B cell (primary cell): ENCODE measurements at regions not wholly inside any gene's neighbourhood (a gene's known extent, or its start where the extent isn't known, plus 50 kb on each side); places are given as distances from the start of the nearest gene placed in this dataset.

Experiments
- ATAC-seq: fragments of 200-7000 bp; cut with Tn5 transposase; one replicate; pipeline ENCODE4 v1.10.0; 2021; ENCODE audit warnings: low read depth, mild to moderate bottlenecking, moderate number of reproducible peaks, moderate library complexity
- CTCF ChIA-PET: fragments of 350-600 bp; sonication (Branson Sonifier 250); formaldehyde crosslinking; loops from one replicate; lab custom pipeline; 2021; ENCODE audit warnings: antibody characterized with exemption, inconsistent platforms; lab: Charles Lee
- POLR2A ChIA-PET: fragments of 350-600 bp; sonication (Branson Sonifier 250); formaldehyde crosslinking; loops from one replicate; lab custom pipeline; 2021; ENCODE audit warnings: antibody characterized with exemption; lab: Charles Lee
- DNase-seq: peaks from one replicate; pipeline ENCODE4 v3.0.0; 2013
- H2AFZ ChIP-seq: 2 replicates; pipeline ENCODE4 v1.6.1; 2012; ENCODE audit warnings: mild to moderate bottlenecking, low read depth, low read length; ENCODE audit not compliant: insufficient read depth, poor library complexity, severe bottlenecking
- H3K27ac ChIP-seq, 2 donors: 1 replicate in 1 of 2; 2 replicates in 1 of 2; pipeline ENCODE4 v1.5.1; 2012 to 2013; ENCODE audit warnings: low read length in 2 of 2, mild to moderate bottlenecking in 2 of 2, moderate library complexity in 1 of 2
- H3K27me3 ChIP-seq, 4 experiments: fragments of 200-600 bp in 1 of 4; sonication (generic) in 1 of 4; replicated peaks in 1 of 4; 1 replicate in 2 of 4; 2 replicates in 2 of 4; pipeline versions ENCODE4 v1.6.1 to v1.7.0; 2013 to 2016; ENCODE audit warnings: low read length in 3 of 4, mild to moderate bottlenecking in 2 of 4, mixed read lengths in 1 of 4, moderate library complexity in 1 of 4; ENCODE audit not compliant: insufficient read depth in 4 of 4, control insufficient read depth in 3 of 4; ENCODE audit errors: control extremely low read depth in 1 of 4
- H3K36me3 ChIP-seq, 2 experiments: replicated peaks in 1 of 2; 1 replicate in 1 of 2; 2 replicates in 1 of 2; pipeline versions ENCODE4 v1.6.1 to v1.7.1; 2013; ENCODE audit warnings: low read length in 1 of 2; ENCODE audit not compliant: insufficient read depth in 2 of 2, control insufficient read depth in 1 of 2; ENCODE audit errors: control extremely low read depth in 1 of 2, extremely low read depth in 1 of 2
- H3K4me1 ChIP-seq, 2 donors: fragments of 200-600 bp in 1 of 2; sonication (generic) in 1 of 2; 1 replicate in 1 of 2; 2 replicates in 1 of 2; pipeline versions ENCODE4 v1.5.1 to v1.6.1; 2013 to 2017; ENCODE audit warnings: low read length in 2 of 2; ENCODE audit not compliant: control insufficient read depth in 2 of 2, insufficient read depth in 2 of 2
- H3K4me2 ChIP-seq: replicated peaks from 2 replicates; pipeline ENCODE3; 2012; ENCODE audit warnings: mild to moderate bottlenecking, low read depth, low read length; ENCODE audit not compliant: poor library complexity, severe bottlenecking
- H3K4me3 ChIP-seq, 5 experiments: fragments of 200-600 bp in 1 of 5; sonication (generic) in 1 of 5; 1 replicate in 3 of 5; 2 replicates in 2 of 5; pipeline versions ENCODE4 v1.5.1 to v1.7.0; 2011 to 2016; ENCODE audit warnings: low read length in 4 of 5, mild to moderate bottlenecking in 4 of 5, low read depth in 2 of 5, control low read depth in 1 of 5, moderate library complexity in 1 of 5; ENCODE audit not compliant: insufficient read depth in 1 of 5; ENCODE audit errors: control extremely low read depth in 1 of 5, extremely low read depth in 1 of 5
- H3K79me2 ChIP-seq: fragments of 200-600 bp; sonication (generic); one replicate; pipeline ENCODE4 v1.6.0; 2016; ENCODE audit warnings: low read length; ENCODE audit not compliant: control insufficient read depth, insufficient read depth
- H3K9ac ChIP-seq: fragments of 200-600 bp; sonication (generic); 2 replicates; pipeline ENCODE4 v1.6.1; 2017; ENCODE audit warnings: mild to moderate bottlenecking, low read length, moderate library complexity
- H3K9me3 ChIP-seq, 3 donors: one replicate each; pipeline versions ENCODE4 v1.6.1 to v1.7.1; 2013; ENCODE audit warnings: low read length in 2 of 3; ENCODE audit not compliant: control insufficient read depth in 2 of 3, insufficient read depth in 1 of 3; ENCODE audit errors: control extremely low read depth in 1 of 3
- H4K20me1 ChIP-seq: 2 replicates; pipeline ENCODE4 v1.6.0; 2012; ENCODE audit warnings: mild to moderate bottlenecking, low read length; ENCODE audit not compliant: insufficient read depth, control insufficient read depth, poor library complexity, severe bottlenecking
- H3K27ac Mint-ChIP-seq: one replicate; pipeline ENCODE4 v1.8.0; 2021; ENCODE audit warnings: mixed read lengths
- H3K27me3 Mint-ChIP-seq: one replicate; pipeline ENCODE4 v1.8.0; 2021; ENCODE audit warnings: mixed read lengths
- H3K4me1 Mint-ChIP-seq: one replicate; pipeline ENCODE4 v1.8.0; 2021; ENCODE audit warnings: mixed read lengths
- H3K4me3 Mint-ChIP-seq: one replicate; pipeline ENCODE4 v1.8.0; 2021; ENCODE audit warnings: mixed read lengths
- H3K9me3 Mint-ChIP-seq: one replicate; pipeline ENCODE4 v1.8.0; 2022; ENCODE audit warnings: mixed read lengths; ENCODE audit not compliant: insufficient read depth
- CTCF ChIP-seq: fragments of 200-600 bp; IDR thresholded peaks from one replicate; pipeline ENCODE4 v1.8.0; 2022; ENCODE audit warnings: antibody characterized with exemption, mild to moderate bottlenecking
- EZH2 ChIP-seq: IDR thresholded peaks from 2 replicates; pipeline ENCODE4 v1.6.1; 2012; ENCODE audit warnings: borderline replicate concordance, low read depth, mild to moderate bottlenecking, moderate library complexity, low read length; ENCODE audit not compliant: insufficient read depth, poor library complexity, severe bottlenecking
- WGBS: methylation state at CpG from one replicate; pipeline ENCODE4 v1.1.5; 2013; ENCODE audit warnings: missing lambda C conversion rate; ENCODE audit not compliant: insufficient coverage; 5-methylcytosine and 5-hydroxymethylcytosine counted together
- intact Hi-C: fragments of 100-400 bp; cut with micrococcal nuclease; formaldehyde crosslinking; loops from one replicate; pipeline ENCODE4 v1.10.0; 2022

- TF ChIP-seq EZH2 (no peak), CTCF (no peak)
- Mint-ChIP-seq H3K4me3 (no peak overlapping the region), H3K4me1 (peaks cover 5% of the 10 kb centered on the region), H3K9me3 (no peaks in the 10 kb centered on the region), H3K27me3 (peaks cover 10% of the 10 kb centered on the region), H3K27ac (no peak overlapping the region)
- H3K4me3 ChIP-seq, result no peak overlapping the region
- H3K36me3 ChIP-seq, result no peaks in the 10 kb centered on the region
- WGBS, result 42% methylated on average over 2 of the region's 2 CpGs
- no peak for ATAC-seq
- no peak overlapping the region for H3K4me2 ChIP-seq
- H3K27ac ChIP-seq, result no peak overlapping the region
- intact Hi-C loops, result no loop called here
- CTCF ChIA-PET, result no interaction called here
- H3K79me2 ChIP-seq, result no peaks in the 10 kb centered on the region
- peaks cover 0 to 2% (median 0%) of the 10 kb centered on the region in 3 donors for H3K9me3 ChIP-seq
- H3K9ac ChIP-seq, result no peak overlapping the region
- no peaks in the 10 kb centered on the region for H4K20me1 ChIP-seq
- POLR2A ChIA-PET, result no interaction called here
- peaks cover 0 to 8% of the 10 kb centered on the region in 2 donors for H3K4me1 ChIP-seq
- H2AFZ ChIP-seq, result no peak overlapping the region
- DNase-seq, result no peak
- H3K27me3 ChIP-seq, result no peaks in the 10 kb centered on the region
These were observed 197.8 kb downstream of the DMAC1 start for GRCh38 chr9:7601739-7602138.

GRCh38 chr9:7597716-7598115, 201.9 kb downstream of the DMAC1 start:
- Histone ChIP-seq H3K36me3 (no peaks in the 10 kb centered on the region), H3K9ac (no peak overlapping the region), H3K4me3 (no peak overlapping the region), H3K9me3 (peaks cover 0 to 4% (median 0%) of the 10 kb centered on the region in 3 donors), H4K20me1 (no peaks in the 10 kb centered on the region), H2AFZ (no peak overlapping the region), H3K27me3 (peaks cover 0 to 2% (median 0%) of the 10 kb centered on the region in 4 experiments), H3K4me2 (no peak overlapping the region), H3K27ac (no peak overlapping the region), H3K79me2 (no peaks in the 10 kb centered on the region), H3K4me1 (no peaks in the 10 kb centered on the region)
- ChIA-PET POLR2A (no interaction called here), CTCF (no interaction called here)
- Mint-ChIP-seq H3K9me3 (peaks cover 10% of the 10 kb centered on the region), H3K27ac (no peak overlapping the region), H3K4me3 (no peak overlapping the region), H3K4me1 (no peaks in the 10 kb centered on the region), H3K27me3 (peaks cover 18% of the 10 kb centered on the region)
- TF ChIP-seq CTCF, result no peak
- TF ChIP-seq EZH2, result no peak
- intact Hi-C loops, result no loop called here
- DNase-seq, result no peak
- over 99% methylated on average over 11 of the region's 11 CpGs for WGBS
- ATAC-seq, result no peak
